PC-3 (cell line): ENCODE measurements at regions not wholly inside any gene's neighbourhood (a gene's known extent, or its start where the extent isn't known, plus 50 kb on each side); places are given as distances from the start of the nearest gene placed in this dataset.

Source experiments
- ATAC-seq: fragments of 200-7000 bp; cut with Tn5 transposase; 2 replicates; pipeline ENCODE4 v1.9.1; 2020; ENCODE audit warnings: mild to moderate bottlenecking, moderate library complexity
- BruUV-seq: library from RNA; stranded (reverse); fragments of 400-500 nt; replicated peaks from 2 replicates; lab custom pipeline; 2021; lab: Mats Ljungman, UMichigan
- CTCF ChIA-PET: fragments of 300-600 bp; sonication (Branson Sonifier 250); formaldehyde crosslinking; loops from one replicate; lab custom pipeline; 2022; ENCODE audit warnings: antibody characterized with exemption; lab: Charles Lee
- POLR2A ChIA-PET: fragments of 300-600 bp; sonication (Branson Sonifier 250); formaldehyde crosslinking; loops from one replicate; lab custom pipeline; 2022; ENCODE audit warnings: antibody characterized with exemption; ENCODE audit not compliant: unreplicated experiment; lab: Charles Lee
- DNase-seq: peaks from one replicate; pipeline ENCODE4 v3.0.0-alpha.2; 2015
- H2AFZ ChIP-seq: fragments of 300-600 bp; sonication (generic); 2 replicates; pipeline ENCODE4 v1.6.0; 2016; ENCODE audit warnings: antibody characterized with exemption, low read length
- H3F3A ChIP-seq: fragments of 300-600 bp; sonication (generic); one replicate; pipeline ENCODE4 v1.6.0; 2017; ENCODE audit warnings: antibody characterized with exemption, low read length, control low read depth, mild to moderate bottlenecking; ENCODE audit not compliant: unreplicated experiment
- H3K27ac ChIP-seq: fragments of 300-600 bp; sonication (generic); 2 replicates; pipeline ENCODE4 v1.5.1; 2016; ENCODE audit warnings: mild to moderate bottlenecking, low read length
- H3K27me3 ChIP-seq: fragments of 300-600 bp; sonication (generic); 2 replicates; pipeline ENCODE4 v1.6.1; 2016; ENCODE audit warnings: low read length, mixed read lengths
- H3K36me3 ChIP-seq: fragments of 300-600 bp; sonication (generic); 2 replicates; pipeline ENCODE4 v1.6.1; 2016; ENCODE audit warnings: low read depth, mixed run types, low read length, mixed read lengths
- H3K4me1 ChIP-seq: fragments of 300-600 bp; sonication (generic); 2 replicates; pipeline ENCODE4 v1.5.1; 2016; ENCODE audit warnings: low read length; ENCODE audit not compliant: insufficient read depth
- H3K4me2 ChIP-seq: fragments of 300-600 bp; sonication (generic); 2 replicates; pipeline ENCODE4 v1.6.0; 2016; ENCODE audit warnings: low read length
- H3K4me3 ChIP-seq: fragments of 300-600 bp; sonication (generic); 2 replicates; pipeline ENCODE4 v1.5.1; 2016; ENCODE audit warnings: mild to moderate bottlenecking, low read length, mixed read lengths
- H3K79me2 ChIP-seq: fragments of 300-600 bp; sonication (generic); 2 replicates; pipeline ENCODE4 v1.6.1; 2017; ENCODE audit warnings: low read length, mixed read lengths
- H3K9ac ChIP-seq: fragments of 300-600 bp; sonication (generic); 2 replicates; pipeline ENCODE4 v1.6.0; 2016; ENCODE audit warnings: mild to moderate bottlenecking, low read length
- H3K9me2 ChIP-seq: fragments of 300-600 bp; sonication (generic); replicated peaks from 2 replicates; pipeline ENCODE4 v1.6.1; 2016; ENCODE audit warnings: mixed run types, low read length, mixed read lengths
- H3K9me3 ChIP-seq: fragments of 300-600 bp; sonication (generic); 2 replicates; pipeline ENCODE4 v1.6.1; 2016; ENCODE audit warnings: low read length, mixed read lengths
- H4K20me1 ChIP-seq: fragments of 300-600 bp; sonication (generic); 2 replicates; pipeline ENCODE4 v1.6.1; 2016; ENCODE audit warnings: low read length, mixed read lengths
- EZH2 ChIP-seq: fragments of 300-600 bp; sonication (generic); IDR thresholded peaks from one replicate; pipeline ENCODE4 v1.6.1; 2017; ENCODE audit warnings: antibody characterized with exemption, mild to moderate bottlenecking, low read length; ENCODE audit not compliant: unreplicated experiment
- EZH2phosphoT487 ChIP-seq: fragments of 300-600 bp; sonication (generic); IDR thresholded peaks from 2 replicates; pipeline ENCODE4 v1.6.1; 2018; ENCODE audit warnings: mild to moderate bottlenecking, antibody characterized with exemption, low read length, borderline replicate concordance
- intact Hi-C: fragments of 100-400 bp; cut with micrococcal nuclease; formaldehyde crosslinking; loops from 2 replicates; pipeline ENCODE4 v1.9.0; 2023
- TF ChIP-seq, protein P1 (sequence below): fragments of 300-600 bp; sonication (generic); conservative IDR thresholded peaks from 2 replicates; pipeline ENCODE4 v1.5.1; 2017; ENCODE audit warnings: antibody characterized with exemption, low read depth, mild to moderate bottlenecking, low read length

DNA sequence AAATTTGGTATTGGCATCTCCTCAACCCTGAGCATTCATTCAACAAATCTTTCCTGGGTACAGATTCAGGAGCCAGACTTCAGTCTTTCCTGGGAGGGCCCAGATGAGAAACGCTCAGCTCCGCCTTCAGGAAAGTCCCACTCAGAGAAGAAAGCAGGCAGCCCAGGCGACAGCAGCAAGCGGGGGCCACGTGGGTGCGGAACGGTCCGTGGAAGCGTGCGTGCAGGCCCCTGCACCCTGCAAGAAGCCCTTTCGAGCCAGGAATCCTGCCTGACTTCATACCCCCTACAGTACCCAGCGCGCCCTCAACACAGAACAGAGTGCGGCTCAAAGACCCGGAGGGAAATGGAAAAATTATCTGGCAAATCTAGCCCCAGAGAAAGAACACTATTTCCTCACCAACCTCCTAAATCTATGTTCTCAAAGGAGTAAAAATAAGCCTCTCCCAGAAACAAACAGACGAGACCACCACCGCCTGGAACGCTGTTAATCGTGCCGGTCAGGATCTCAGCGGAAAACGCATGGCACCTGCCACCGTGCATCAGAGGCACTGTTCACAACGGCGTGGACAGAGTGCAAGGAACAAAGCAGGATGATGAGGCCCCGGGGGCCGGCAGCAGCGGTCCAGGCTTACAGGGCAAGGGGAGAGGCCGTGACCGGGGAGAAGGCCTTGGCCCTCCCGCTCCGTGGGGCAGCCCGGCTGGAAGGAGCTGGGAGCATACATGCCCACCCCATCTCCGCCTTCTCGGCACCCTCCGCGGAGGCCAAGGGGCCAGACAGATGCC lies 318.3 kb downstream of the EIPR1 start:
- peaks cover 22% of the 10 kb centered on the region for H3K27me3 ChIP-seq
- ATAC-seq (no peak), DNase-seq (no peak)
- H3K79me2 ChIP-seq = no peaks in the 10 kb centered on the region
- no peaks in the 10 kb centered on the region for H3K36me3 ChIP-seq
- H3K27ac ChIP-seq = no peak overlapping the region
- no peak overlapping the region for H3K9ac ChIP-seq
- no peak overlapping the region for H3K4me2 ChIP-seq
- H3K4me1 ChIP-seq = no peaks in the 10 kb centered on the region
- no peak overlapping the region for H2AFZ ChIP-seq
- H3F3A ChIP-seq = no peaks in the 10 kb centered on the region
- no peaks in the 10 kb centered on the region for H4K20me1 ChIP-seq
- no TSS peak for BruUV-seq
- ChIA-PET CTCF (no interaction called here), POLR2A (no interaction called here)
- H3K9me3 ChIP-seq = no peaks in the 10 kb centered on the region
- H3K9me2 ChIP-seq = no peaks in the 10 kb centered on the region
- H3K4me3 ChIP-seq = no peak overlapping the region
- intact Hi-C loops = no loop called here
- TF ChIP-seq, protein P1, sequence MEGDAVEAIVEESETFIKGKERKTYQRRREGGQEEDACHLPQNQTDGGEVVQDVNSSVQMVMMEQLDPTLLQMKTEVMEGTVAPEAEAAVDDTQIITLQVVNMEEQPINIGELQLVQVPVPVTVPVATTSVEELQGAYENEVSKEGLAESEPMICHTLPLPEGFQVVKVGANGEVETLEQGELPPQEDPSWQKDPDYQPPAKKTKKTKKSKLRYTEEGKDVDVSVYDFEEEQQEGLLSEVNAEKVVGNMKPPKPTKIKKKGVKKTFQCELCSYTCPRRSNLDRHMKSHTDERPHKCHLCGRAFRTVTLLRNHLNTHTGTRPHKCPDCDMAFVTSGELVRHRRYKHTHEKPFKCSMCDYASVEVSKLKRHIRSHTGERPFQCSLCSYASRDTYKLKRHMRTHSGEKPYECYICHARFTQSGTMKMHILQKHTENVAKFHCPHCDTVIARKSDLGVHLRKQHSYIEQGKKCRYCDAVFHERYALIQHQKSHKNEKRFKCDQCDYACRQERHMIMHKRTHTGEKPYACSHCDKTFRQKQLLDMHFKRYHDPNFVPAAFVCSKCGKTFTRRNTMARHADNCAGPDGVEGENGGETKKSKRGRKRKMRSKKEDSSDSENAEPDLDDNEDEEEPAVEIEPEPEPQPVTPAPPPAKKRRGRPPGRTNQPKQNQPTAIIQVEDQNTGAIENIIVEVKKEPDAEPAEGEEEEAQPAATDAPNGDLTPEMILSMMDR = no peak

DNA sequence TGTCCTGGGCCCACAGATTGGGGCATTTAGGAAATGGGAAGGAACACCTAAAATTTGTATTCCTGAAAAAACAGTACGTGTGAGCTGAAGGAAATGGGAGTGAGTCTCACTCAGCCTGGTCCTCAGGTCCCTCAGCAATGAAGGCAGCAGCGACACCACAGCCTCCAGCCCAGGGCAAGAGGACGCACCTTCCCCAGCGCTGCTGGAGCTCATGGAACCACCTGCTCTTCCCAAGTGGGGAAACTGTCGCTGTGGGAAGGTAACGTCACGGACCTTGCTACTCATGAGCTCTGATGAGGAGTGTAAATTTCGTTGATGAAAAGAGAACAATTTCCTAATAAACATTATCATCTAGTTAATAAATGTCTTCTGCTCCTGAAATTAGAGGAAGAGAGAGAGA lies 323.6 kb downstream of the EIPR1 start:
- no peaks in the 10 kb centered on the region for H3F3A ChIP-seq
- no TSS peak for BruUV-seq

DNA sequence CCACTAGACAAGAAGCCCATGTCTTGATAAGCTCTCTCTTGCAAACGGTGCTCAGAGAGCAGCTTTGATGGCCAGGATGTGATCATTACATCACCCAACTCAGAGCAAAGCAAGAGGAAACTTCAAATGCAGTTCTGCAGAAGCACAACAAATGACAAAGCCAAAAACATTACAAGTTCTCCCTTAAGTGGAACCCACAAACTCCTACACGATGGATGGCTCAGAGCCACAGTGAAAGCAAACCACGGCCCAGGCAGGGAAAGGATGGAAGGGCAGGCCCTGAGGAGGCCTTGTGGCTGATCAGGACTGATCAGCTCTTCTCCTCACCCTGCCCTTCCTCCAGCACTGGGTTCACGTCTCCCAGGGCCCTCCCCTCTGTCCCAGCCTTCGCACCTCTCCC lies 326.4 kb downstream of the EIPR1 start:
- Histone ChIP-seq H3K27me3 (peaks cover 47% of the 10 kb centered on the region), H3K79me2 (no peaks in the 10 kb centered on the region), H4K20me1 (no peaks in the 10 kb centered on the region), H3K9me3 (no peaks in the 10 kb centered on the region), H3K4me3 (no peak overlapping the region), H3K36me3 (no peaks in the 10 kb centered on the region), H2AFZ (no peak overlapping the region), H3K27ac (no peak overlapping the region), H3F3A (no peaks in the 10 kb centered on the region), H3K4me1 (no peaks in the 10 kb centered on the region), H3K4me2 (no peak overlapping the region), H3K9me2 (no peaks in the 10 kb centered on the region), H3K9ac (no peak overlapping the region)
- intact Hi-C loops = no loop called here
- ChIA-PET CTCF (no interaction called here), POLR2A (no interaction called here)
- BruUV-seq = no TSS peak
- DNase-seq (no peak), ATAC-seq (no peak)
- TF ChIP-seq EZH2 (no peak), EZH2phosphoT487 (no peak)
- TF ChIP-seq, protein P1 = no peak

More for the DNA sequence above, 323.6 kb downstream of the EIPR1 start:
- ChIA-PET CTCF (no interaction called here), POLR2A (no interaction called here)
- intact Hi-C loops = no loop called here
- ATAC-seq = no peak
- H3K36me3 ChIP-seq = no peaks in the 10 kb centered on the region
- no peak for TF ChIP-seq EZH2phosphoT487
- TF ChIP-seq, protein P1 = no peak
- no peak for TF ChIP-seq EZH2
- H2AFZ ChIP-seq = no peak overlapping the region
- no peak overlapping the region for H3K4me3 ChIP-seq
- no peak for DNase-seq
- no peak overlapping the region for H3K4me2 ChIP-seq
- H3K9ac ChIP-seq = no peak overlapping the region
- peaks cover 47% of the 10 kb centered on the region for H3K27me3 ChIP-seq
- no peaks in the 10 kb centered on the region for H3K9me3 ChIP-seq
- H3K79me2 ChIP-seq = no peaks in the 10 kb centered on the region
- H3K9me2 ChIP-seq = no peaks in the 10 kb centered on the region
- H3K4me1 ChIP-seq = no peaks in the 10 kb centered on the region
- H4K20me1 ChIP-seq = no peaks in the 10 kb centered on the region
- H3K27ac ChIP-seq = no peak overlapping the region
